ENCODE measurements at regions not wholly inside any gene's neighbourhood (a gene's known extent, or its start where the extent isn't known, plus 50 kb on each side); places are given as distances from the start of the nearest gene placed in this dataset.

GRCh38 chr2:221360742-221361141 lies 211.4 kb downstream of the EPHA4 start:
- in situ Hi-C loops (cut with MboI; ENCODE audit: low pct_unique_long_range_greater_than_20kb, low sequenced_read_pairs, unreplicated experiment), result no loop called here
- no peak for DNase-seq (ENCODE audit: low spot score)
- TF ChIP-seq CTCF (IDR thresholded peaks at IDR 0.05; ENCODE audit: extremely low read depth, insufficient read depth, missing control alignments), result no peak

- no peak for DNase-seq (ENCODE audit: low spot score)
Measured at GRCh38 chr2:221361633-221362032, 210.5 kb downstream of the EPHA4 start.

DNA sequence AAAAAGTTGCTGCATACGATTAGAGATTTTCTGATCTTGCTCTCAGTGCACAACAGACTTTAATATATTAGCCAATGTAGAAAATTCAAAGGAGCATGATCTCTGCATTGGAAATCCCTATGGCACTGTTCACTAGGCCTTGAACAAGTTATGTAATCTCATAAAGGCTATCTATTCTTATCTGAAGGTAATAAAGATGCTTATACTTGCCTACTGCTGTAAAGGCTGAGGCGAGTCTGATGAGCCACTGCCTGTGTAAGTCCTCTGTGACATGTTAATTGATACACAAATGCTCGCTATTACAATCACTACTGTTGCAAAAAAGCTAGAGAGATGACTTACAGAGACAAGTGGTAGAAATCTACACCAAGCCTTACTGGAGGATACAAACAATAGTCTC lies 207.4 kb downstream of the EPHA4 start:
- in situ Hi-C loops (cut with MboI; ENCODE audit: low pct_unique_long_range_greater_than_20kb, low sequenced_read_pairs, unreplicated experiment), result no loop called here
- DNase-seq (ENCODE audit: low spot score), result no peak
- no peak for TF ChIP-seq CTCF (IDR thresholded peaks at IDR 0.05; ENCODE audit: extremely low read depth, insufficient read depth, missing control alignments)

More at GRCh38 chr2:221361633-221362032, 210.5 kb downstream of the EPHA4 start:
- in situ Hi-C loops (cut with MboI; ENCODE audit: low pct_unique_long_range_greater_than_20kb, low sequenced_read_pairs, unreplicated experiment), result no loop called here
- TF ChIP-seq CTCF (IDR thresholded peaks at IDR 0.05; ENCODE audit: extremely low read depth, insufficient read depth, missing control alignments), result no peak
